ENCODE measurements at regions not wholly inside any gene's neighbourhood (a gene's known extent, or its start where the extent isn't known, plus 50 kb on each side); places are given as distances from the start of the nearest gene placed in this dataset.

DNA sequence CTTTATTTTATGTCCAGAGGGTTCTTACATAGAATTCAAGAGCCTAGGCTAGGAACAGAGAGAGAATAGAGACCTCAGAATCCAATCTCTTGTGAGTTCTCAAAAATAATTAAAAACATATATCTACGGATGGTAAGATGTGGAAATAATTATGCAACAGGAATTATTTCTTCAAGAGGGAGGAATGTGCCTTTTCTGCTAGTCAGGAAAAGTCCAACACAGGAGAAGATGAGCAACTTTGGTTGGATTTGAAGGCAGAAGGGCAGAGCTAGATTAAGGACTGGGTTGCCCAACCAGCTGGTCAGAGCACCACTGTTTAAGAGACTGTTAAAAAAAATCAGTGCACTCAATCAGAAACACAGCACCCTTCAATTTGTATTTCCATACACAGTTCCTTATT is 365.5 kb downstream of the ETNK1 start:
- TF ChIP-seq, protein P1, sequence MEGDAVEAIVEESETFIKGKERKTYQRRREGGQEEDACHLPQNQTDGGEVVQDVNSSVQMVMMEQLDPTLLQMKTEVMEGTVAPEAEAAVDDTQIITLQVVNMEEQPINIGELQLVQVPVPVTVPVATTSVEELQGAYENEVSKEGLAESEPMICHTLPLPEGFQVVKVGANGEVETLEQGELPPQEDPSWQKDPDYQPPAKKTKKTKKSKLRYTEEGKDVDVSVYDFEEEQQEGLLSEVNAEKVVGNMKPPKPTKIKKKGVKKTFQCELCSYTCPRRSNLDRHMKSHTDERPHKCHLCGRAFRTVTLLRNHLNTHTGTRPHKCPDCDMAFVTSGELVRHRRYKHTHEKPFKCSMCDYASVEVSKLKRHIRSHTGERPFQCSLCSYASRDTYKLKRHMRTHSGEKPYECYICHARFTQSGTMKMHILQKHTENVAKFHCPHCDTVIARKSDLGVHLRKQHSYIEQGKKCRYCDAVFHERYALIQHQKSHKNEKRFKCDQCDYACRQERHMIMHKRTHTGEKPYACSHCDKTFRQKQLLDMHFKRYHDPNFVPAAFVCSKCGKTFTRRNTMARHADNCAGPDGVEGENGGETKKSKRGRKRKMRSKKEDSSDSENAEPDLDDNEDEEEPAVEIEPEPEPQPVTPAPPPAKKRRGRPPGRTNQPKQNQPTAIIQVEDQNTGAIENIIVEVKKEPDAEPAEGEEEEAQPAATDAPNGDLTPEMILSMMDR (IDR thresholded peaks at IDR 0.05): no peak
- TF ChIP-seq EZH2 (IDR thresholded peaks at IDR 0.05; ENCODE audit: borderline replicate concordance, insufficient read depth, low read depth, low read length, poor library complexity, severe bottlenecking): no peak

All from B cell (primary cell).